ENCODE measurements at regions not wholly inside any gene's neighbourhood (a gene's known extent, or its start where the extent isn't known, plus 50 kb on each side); places are given as distances from the start of the nearest gene placed in this dataset.

DNA sequence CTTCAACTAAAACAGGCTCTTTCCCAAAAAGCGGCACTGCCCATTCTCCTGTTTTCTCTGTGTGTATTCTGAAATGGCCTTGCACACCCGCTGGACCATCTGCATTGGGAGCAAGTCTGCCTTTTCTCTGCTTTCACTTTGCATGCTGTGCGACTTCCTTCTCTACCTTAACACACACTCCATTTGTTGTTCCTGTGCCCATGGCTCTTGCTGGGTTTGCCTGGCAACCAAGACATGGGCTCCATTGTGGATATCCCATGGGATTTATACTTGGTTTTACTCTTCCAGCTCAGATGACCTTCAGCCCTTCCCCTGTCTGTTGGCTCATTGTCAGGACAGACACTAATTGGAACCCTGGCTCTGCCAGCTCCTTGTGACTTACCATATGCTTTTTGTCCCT lies 465.3 kb downstream of the REEP3 start:
- H3K27me3 ChIP-seq, result no peaks in the 10 kb centered on the region
- H3K36me3 ChIP-seq (replicated peaks; ENCODE audit: insufficient read depth, low read depth), result no peaks in the 10 kb centered on the region
- H4K20me1 ChIP-seq (ENCODE audit: insufficient read depth, poor library complexity, severe bottlenecking), result no peaks in the 10 kb centered on the region
- no peak overlapping the region for H3K27ac ChIP-seq
- H3K9me2 ChIP-seq (replicated peaks; ENCODE audit: insufficient read depth), result no peaks in the 10 kb centered on the region
- H3K79me2 ChIP-seq, result no peaks in the 10 kb centered on the region
- no peaks in the 10 kb centered on the region for H3K9me3 ChIP-seq (ENCODE audit: low read depth)
- H3K4me1 ChIP-seq (ENCODE audit: insufficient read depth), result no peaks in the 10 kb centered on the region
- no peak overlapping the region for H3K4me2 ChIP-seq
- 91% methylated on average over 3 of the region's 3 CpGs for WGBS (ENCODE audit: low lambda C conversion rate, missing lambda C conversion rate)
- no peak for TF ChIP-seq EZH2 (IDR thresholded peaks at IDR 0.05; ENCODE audit: borderline replicate concordance)
- no peak for TF ChIP-seq EZH2phosphoT487 (IDR thresholded peaks at IDR 0.05; ENCODE audit: low read depth, severe bottlenecking, unreplicated experiment)
- TF ChIP-seq, protein P1, sequence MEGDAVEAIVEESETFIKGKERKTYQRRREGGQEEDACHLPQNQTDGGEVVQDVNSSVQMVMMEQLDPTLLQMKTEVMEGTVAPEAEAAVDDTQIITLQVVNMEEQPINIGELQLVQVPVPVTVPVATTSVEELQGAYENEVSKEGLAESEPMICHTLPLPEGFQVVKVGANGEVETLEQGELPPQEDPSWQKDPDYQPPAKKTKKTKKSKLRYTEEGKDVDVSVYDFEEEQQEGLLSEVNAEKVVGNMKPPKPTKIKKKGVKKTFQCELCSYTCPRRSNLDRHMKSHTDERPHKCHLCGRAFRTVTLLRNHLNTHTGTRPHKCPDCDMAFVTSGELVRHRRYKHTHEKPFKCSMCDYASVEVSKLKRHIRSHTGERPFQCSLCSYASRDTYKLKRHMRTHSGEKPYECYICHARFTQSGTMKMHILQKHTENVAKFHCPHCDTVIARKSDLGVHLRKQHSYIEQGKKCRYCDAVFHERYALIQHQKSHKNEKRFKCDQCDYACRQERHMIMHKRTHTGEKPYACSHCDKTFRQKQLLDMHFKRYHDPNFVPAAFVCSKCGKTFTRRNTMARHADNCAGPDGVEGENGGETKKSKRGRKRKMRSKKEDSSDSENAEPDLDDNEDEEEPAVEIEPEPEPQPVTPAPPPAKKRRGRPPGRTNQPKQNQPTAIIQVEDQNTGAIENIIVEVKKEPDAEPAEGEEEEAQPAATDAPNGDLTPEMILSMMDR (IDR thresholded peaks at IDR 0.05; ENCODE audit: poor library complexity), result no peak
- DNase-seq (ENCODE audit: low spot score), result no peak
- no peak overlapping the region for H3K4me3 ChIP-seq
- H2AFZ ChIP-seq, result no peak overlapping the region

DNA sequence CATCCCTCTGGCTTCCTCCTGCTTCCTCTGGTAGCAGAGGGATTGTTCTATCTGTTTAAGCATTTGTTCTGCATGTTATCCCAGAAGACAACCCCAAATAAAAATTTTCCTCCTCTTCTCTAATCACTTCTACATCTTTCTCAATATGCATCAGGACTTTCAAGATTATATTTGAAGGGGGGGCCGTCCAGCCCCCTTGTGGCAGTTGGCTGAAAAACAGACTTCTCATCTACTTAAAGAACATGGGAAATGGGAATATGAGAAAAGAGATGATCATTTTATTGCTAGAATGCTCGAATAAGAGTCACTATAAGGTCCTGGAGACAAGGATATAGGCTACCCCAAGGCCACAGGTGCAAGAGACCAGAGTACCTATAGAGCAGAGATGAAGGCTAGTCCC lies 466.0 kb downstream of the REEP3 start:
- no peak for DNase-seq (ENCODE audit: low spot score)
- no peaks in the 10 kb centered on the region for H3K36me3 ChIP-seq (replicated peaks; ENCODE audit: insufficient read depth, low read depth)
- no peaks in the 10 kb centered on the region for H3K79me2 ChIP-seq
- H2AFZ ChIP-seq, result no peak overlapping the region
- no peak overlapping the region for H3K4me3 ChIP-seq
- no peaks in the 10 kb centered on the region for H3K9me2 ChIP-seq (replicated peaks; ENCODE audit: insufficient read depth)
- H4K20me1 ChIP-seq (ENCODE audit: insufficient read depth, poor library complexity, severe bottlenecking), result no peaks in the 10 kb centered on the region
- H3K27ac ChIP-seq, result no peak overlapping the region
- no peak overlapping the region for H3K4me2 ChIP-seq
- WGBS (ENCODE audit: low lambda C conversion rate, missing lambda C conversion rate), result 45% methylated on average over 2 of the region's 2 CpGs
- H3K27me3 ChIP-seq, result no peaks in the 10 kb centered on the region
- H3K9me3 ChIP-seq (ENCODE audit: low read depth), result no peaks in the 10 kb centered on the region
- no peak for TF ChIP-seq EZH2phosphoT487 (IDR thresholded peaks at IDR 0.05; ENCODE audit: low read depth, severe bottlenecking, unreplicated experiment)
- TF ChIP-seq, protein P1 (IDR thresholded peaks at IDR 0.05; ENCODE audit: poor library complexity), result no peak
- no peak for TF ChIP-seq EZH2 (IDR thresholded peaks at IDR 0.05; ENCODE audit: borderline replicate concordance)
- no peaks in the 10 kb centered on the region for H3K4me1 ChIP-seq (ENCODE audit: insufficient read depth)

DNA sequence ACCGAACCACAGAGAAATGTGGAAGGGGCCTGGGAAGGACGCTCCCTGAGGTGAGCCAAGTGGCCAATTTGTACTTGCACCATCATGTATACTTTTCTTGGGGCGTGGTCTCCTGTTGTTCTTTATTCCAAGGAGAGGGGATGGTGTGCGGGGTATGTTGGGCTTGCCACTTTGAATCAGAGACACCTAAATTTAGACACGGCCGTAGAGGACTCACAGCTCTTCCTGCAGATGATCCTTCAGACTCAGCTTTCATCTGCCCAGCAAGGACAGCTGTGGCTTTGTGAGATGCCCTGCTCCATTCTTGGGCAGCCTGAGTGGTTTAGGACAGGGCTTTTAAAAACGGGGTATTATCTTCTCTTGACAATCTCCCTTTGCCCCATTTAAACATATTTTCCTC lies 473.2 kb downstream of the REEP3 start:
- no peak for DNase-seq (ENCODE audit: low spot score)
- H3K9me2 ChIP-seq (replicated peaks; ENCODE audit: insufficient read depth), result no peaks in the 10 kb centered on the region
- no peaks in the 10 kb centered on the region for H3K79me2 ChIP-seq
- no peak overlapping the region for H3K4me3 ChIP-seq
- H2AFZ ChIP-seq, result no peak overlapping the region
- H3K27ac ChIP-seq, result no peak overlapping the region
- 82% methylated on average over 7 of the region's 7 CpGs for WGBS (ENCODE audit: low lambda C conversion rate, missing lambda C conversion rate)
- H3K9me3 ChIP-seq (ENCODE audit: low read depth), result no peaks in the 10 kb centered on the region
- TF ChIP-seq, protein P1 (IDR thresholded peaks at IDR 0.05; ENCODE audit: poor library complexity), result no peak
- no peak for TF ChIP-seq EZH2 (IDR thresholded peaks at IDR 0.05; ENCODE audit: borderline replicate concordance)
- TF ChIP-seq EZH2phosphoT487 (IDR thresholded peaks at IDR 0.05; ENCODE audit: low read depth, severe bottlenecking, unreplicated experiment), result no peak
- H3K27me3 ChIP-seq, result no peaks in the 10 kb centered on the region
- no peak overlapping the region for H3K4me2 ChIP-seq
- no peaks in the 10 kb centered on the region for H3K36me3 ChIP-seq (replicated peaks; ENCODE audit: insufficient read depth, low read depth)
- no peaks in the 10 kb centered on the region for H3K4me1 ChIP-seq (ENCODE audit: insufficient read depth)
- H4K20me1 ChIP-seq (ENCODE audit: insufficient read depth, poor library complexity, severe bottlenecking), result no peaks in the 10 kb centered on the region

DNA sequence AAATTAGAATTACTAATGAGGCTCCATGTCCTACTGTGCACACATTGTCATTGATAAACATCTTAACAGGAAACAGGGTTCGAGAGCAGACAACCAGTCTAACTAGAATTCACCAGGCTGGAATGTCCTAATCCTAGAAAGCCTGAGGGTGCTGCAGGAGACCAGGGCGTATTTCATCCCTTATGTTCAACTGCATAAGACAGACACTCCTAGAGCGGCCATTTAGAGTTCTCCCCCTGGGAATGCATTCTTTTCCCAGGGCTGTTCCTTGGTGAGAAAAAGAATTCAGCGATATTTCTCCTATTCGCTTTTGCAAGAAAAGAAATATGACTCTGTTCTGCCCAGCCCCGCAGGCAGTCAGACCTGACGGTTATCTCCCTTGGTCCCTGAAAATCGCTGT lies 486.0 kb downstream of the REEP3 start:
- Histone ChIP-seq H3K36me3 (replicated peaks; ENCODE audit: insufficient read depth, low read depth) (no peaks in the 10 kb centered on the region), H3K9me2 (replicated peaks; ENCODE audit: insufficient read depth) (no peaks in the 10 kb centered on the region), H3K9me3 (ENCODE audit: low read depth) (no peaks in the 10 kb centered on the region), H3K4me2 (no peak overlapping the region), H3K27ac (no peak overlapping the region), H3K79me2 (no peaks in the 10 kb centered on the region), H4K20me1 (ENCODE audit: insufficient read depth, poor library complexity, severe bottlenecking) (no peaks in the 10 kb centered on the region), H3K27me3 (no peaks in the 10 kb centered on the region), H2AFZ (no peak overlapping the region), H3K4me1 (ENCODE audit: insufficient read depth) (no peaks in the 10 kb centered on the region), H3K4me3 (no peak overlapping the region)
- 93% methylated on average over 8 of the region's 8 CpGs for WGBS (ENCODE audit: low lambda C conversion rate, missing lambda C conversion rate)
- DNase-seq (ENCODE audit: low spot score), result no peak
- TF ChIP-seq, protein P1 (IDR thresholded peaks at IDR 0.05; ENCODE audit: poor library complexity), result no peak

Data from hepatocyte (in vitro differentiated cells).